ENCODE measurements at regions not wholly inside any gene's neighbourhood (a gene's known extent, or its start where the extent isn't known, plus 50 kb on each side); places are given as distances from the start of the nearest gene placed in this dataset.

DNA sequence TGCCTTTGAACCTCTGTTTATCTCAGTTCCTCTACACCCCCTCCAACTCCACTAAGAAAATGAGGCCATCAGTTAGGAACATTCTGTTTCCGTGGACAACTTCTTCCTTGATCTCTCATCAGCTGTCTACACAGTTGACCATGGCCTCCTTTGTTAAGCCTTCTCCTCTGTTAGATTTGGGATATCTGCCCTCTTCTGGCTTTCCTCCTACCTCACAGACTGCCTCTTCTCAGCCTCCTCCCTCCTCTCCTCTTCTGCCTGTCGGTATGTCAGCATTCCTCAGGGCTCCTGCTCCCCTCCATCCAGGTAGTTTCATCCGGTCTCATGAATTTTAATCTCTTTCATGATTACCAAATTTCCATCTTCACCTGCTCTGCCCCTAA lies 454.9 kb downstream of the FOXO1 start:
- TF ChIP-seq, protein P1, sequence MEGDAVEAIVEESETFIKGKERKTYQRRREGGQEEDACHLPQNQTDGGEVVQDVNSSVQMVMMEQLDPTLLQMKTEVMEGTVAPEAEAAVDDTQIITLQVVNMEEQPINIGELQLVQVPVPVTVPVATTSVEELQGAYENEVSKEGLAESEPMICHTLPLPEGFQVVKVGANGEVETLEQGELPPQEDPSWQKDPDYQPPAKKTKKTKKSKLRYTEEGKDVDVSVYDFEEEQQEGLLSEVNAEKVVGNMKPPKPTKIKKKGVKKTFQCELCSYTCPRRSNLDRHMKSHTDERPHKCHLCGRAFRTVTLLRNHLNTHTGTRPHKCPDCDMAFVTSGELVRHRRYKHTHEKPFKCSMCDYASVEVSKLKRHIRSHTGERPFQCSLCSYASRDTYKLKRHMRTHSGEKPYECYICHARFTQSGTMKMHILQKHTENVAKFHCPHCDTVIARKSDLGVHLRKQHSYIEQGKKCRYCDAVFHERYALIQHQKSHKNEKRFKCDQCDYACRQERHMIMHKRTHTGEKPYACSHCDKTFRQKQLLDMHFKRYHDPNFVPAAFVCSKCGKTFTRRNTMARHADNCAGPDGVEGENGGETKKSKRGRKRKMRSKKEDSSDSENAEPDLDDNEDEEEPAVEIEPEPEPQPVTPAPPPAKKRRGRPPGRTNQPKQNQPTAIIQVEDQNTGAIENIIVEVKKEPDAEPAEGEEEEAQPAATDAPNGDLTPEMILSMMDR (IDR thresholded peaks at IDR 0.05; ENCODE audit: insufficient read depth, low read length, missing control alignments) = no peak
- H3K4me3 ChIP-seq (ENCODE audit: low read depth, low read length) = no peak overlapping the region
- ChIA-PET CTCF (no interaction called here), POLR2A (no interaction called here)
- no peak for DNase-seq (ENCODE audit: low read depth, low spot score)

DNA sequence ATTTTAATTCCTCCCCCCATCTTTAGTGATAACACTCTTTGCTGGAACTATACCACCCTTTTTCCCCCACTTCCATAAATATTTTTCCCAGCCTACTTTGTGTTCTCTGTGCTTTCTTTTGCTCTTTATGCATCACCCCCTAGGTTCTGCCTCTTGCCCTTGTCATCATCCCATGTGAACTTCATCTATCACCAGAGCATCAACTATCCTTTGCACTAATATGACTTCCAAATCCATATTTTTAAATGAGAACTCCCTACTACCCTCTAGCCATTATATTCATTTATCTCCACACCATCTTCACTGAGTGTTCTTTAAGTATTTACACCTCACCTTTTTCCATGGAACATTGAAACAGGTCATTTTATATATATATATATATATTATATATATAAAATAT lies 452.7 kb downstream of the FOXO1 start:
- H3K4me3 ChIP-seq (ENCODE audit: low read depth, low read length) = no peak overlapping the region
- TF ChIP-seq, protein P1 (IDR thresholded peaks at IDR 0.05; ENCODE audit: insufficient read depth, low read length, missing control alignments) = no peak
- DNase-seq (ENCODE audit: low read depth, low spot score) = no peak
- ChIA-PET POLR2A (no interaction called here), CTCF (no interaction called here)

DNA sequence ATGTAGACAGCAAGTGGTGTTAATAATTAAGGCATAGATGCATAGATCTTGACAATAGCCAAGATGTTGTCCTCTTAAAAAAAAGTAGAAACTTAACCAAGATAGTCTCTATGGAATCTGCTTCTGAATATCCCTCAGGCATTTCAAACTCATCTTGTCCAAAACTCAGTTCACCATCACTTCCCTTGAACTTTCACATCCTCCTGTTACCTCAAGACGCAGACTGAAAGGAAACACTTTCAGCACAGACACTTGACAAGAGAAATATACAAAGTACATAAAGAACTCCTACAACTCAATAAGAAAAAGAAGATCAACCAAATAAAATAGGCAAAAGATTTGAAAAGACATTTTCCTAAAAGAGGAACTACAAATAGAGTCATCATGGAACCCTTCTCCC lies 451.1 kb downstream of the FOXO1 start:
- H3K4me3 ChIP-seq (ENCODE audit: low read depth, low read length) = no peak overlapping the region
- no peak for DNase-seq (ENCODE audit: low read depth, low spot score)
- CTCF ChIA-PET = no interaction called here
- POLR2A ChIA-PET = no interaction called here
- TF ChIP-seq, protein P1 (IDR thresholded peaks at IDR 0.05; ENCODE audit: insufficient read depth, low read length, missing control alignments) = no peak

DNA sequence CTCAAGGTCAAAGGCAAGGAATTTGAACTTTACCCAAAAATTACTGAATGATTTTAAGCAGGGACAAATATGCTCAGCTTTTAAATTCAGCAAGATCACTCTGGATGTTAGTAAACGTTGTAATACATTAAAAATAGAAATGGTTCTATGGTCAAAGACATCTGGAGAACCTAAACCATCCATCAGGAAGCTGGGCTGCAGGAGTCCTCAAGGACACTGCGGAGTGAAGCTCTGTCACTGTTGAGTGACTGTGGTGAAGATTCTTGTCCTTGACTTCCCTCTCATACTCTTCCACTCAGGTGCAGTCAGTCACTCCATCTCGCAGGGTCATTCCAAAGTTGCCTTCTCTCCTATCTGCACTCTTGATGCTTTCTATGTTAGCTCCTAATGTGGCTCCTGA lies 450.7 kb downstream of the FOXO1 start:
- TF ChIP-seq, protein P1 (IDR thresholded peaks at IDR 0.05; ENCODE audit: insufficient read depth, low read length, missing control alignments) = no peak
- ChIA-PET CTCF (no interaction called here), POLR2A (no interaction called here)
- H3K4me3 ChIP-seq (ENCODE audit: low read depth, low read length) = no peak overlapping the region
- no peak for DNase-seq (ENCODE audit: low read depth, low spot score)

DNA sequence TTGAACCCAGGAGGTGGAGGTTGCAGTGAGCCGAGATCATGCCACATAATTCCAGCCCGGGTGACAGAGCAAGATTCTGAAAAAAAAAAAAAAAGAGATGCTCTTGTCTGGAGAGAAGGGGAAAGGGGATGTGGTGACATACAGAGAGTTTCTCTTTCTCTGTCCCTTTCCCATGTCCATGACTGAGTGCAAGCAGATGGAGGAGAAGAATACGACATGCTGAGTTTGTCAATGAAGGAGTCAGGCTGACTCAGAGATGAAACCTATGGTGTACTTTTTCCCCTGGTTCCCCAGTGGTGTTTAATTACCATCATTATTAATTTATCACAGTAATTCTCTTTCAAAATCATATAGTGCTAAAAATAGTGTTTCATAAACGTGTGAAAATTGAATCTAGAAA lies 448.8 kb downstream of the FOXO1 start:
- ChIA-PET POLR2A (no interaction called here), CTCF (no interaction called here)
- no peak overlapping the region for H3K4me3 ChIP-seq (ENCODE audit: low read depth, low read length)
- DNase-seq (ENCODE audit: low read depth, low spot score) = no peak
- TF ChIP-seq, protein P1 (IDR thresholded peaks at IDR 0.05; ENCODE audit: insufficient read depth, low read length, missing control alignments) = no peak

DNA sequence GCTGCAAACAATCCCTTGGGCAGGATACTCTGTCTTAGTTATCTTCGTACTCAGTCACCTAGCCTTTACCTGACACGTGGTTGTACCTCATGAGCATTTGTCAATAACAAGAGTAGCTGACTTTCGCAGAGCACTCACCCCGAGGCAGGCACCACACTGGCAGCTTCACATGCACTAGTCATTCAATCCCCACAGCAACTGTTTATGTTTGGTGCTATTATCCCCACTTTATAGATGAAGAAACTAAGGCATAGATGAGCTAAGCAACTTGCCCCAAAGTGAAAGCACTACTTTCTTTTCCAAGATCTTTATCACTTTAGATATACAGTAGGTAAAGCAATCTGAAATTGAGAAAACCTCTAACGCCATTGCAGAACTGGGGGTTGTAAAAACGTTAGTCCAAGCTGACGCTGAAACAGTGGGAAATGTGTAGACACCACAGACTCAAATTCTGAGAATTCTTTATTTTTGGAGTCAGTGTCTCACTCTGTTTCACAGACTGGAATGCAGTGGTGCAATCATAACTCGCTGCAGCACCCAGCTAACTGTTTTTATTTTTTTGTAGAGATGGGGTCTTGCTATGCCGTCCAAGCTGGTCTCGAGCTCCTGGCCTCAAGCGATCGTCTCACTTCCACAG lies 446.0 kb downstream of the FOXO1 start:
- no peak overlapping the region for H3K4me3 ChIP-seq (ENCODE audit: low read depth, low read length)
- no peak for DNase-seq (ENCODE audit: low read depth, low spot score)
- TF ChIP-seq, protein P1 (IDR thresholded peaks at IDR 0.05; ENCODE audit: insufficient read depth, low read length, missing control alignments) = no peak
- ChIA-PET CTCF (no interaction called here), POLR2A (no interaction called here)
